Smooth muscle cell (in vitro differentiated cells): ENCODE measurements at regions not wholly inside any gene's neighbourhood (a gene's known extent, or its start where the extent isn't known, plus 50 kb on each side); places are given as distances from the start of the nearest gene placed in this dataset.
A peak's percentile ranks its signal among the peaks of the same experiment; 100 is the strongest.

Experiments used
- DNase-seq: peaks from one replicate; lab custom pipeline; 2025; ENCODE audit not compliant: unreplicated experiment; lab: John Stamatoyannopoulos, UW
- H2AFZ ChIP-seq: fragments of 200-600 bp; sonication (generic); 2 replicates; pipeline ENCODE4 v1.6.0; 2016; ENCODE audit warnings: antibody characterized with exemption, low read depth, mild to moderate bottlenecking
- H3F3A ChIP-seq: fragments of 200-600 bp; sonication (generic); 2 replicates; pipeline ENCODE4 v1.6.0; 2017; ENCODE audit warnings: antibody characterized with exemption, low read depth
- H3K27ac ChIP-seq: fragments of 200-600 bp; sonication (generic); 2 replicates; pipeline ENCODE4 v1.5.1; 2016; ENCODE audit warnings: low read depth, mild to moderate bottlenecking
- H3K27me3 ChIP-seq: fragments of 200-600 bp; sonication (generic); 2 replicates; pipeline ENCODE4 v1.6.1; 2016; ENCODE audit warnings: low read depth, mild to moderate bottlenecking
- H3K36me3 ChIP-seq: fragments of 200-600 bp; sonication (generic); 2 replicates; pipeline ENCODE4 v1.5.1; 2016; ENCODE audit warnings: low read depth
- H3K4me1 ChIP-seq: fragments of 200-600 bp; sonication (generic); 2 replicates; pipeline ENCODE4 v1.5.1; 2016; ENCODE audit warnings: low read depth
- H3K4me2 ChIP-seq: fragments of 200-600 bp; sonication (generic); 2 replicates; pipeline ENCODE4 v1.6.0; 2016; ENCODE audit warnings: mild to moderate bottlenecking
- H3K4me3 ChIP-seq: fragments of 200-600 bp; sonication (generic); 2 replicates; pipeline ENCODE4 v1.5.1; 2016; ENCODE audit warnings: mild to moderate bottlenecking
- H3K79me2 ChIP-seq: fragments of 200-600 bp; sonication (generic); 2 replicates; pipeline ENCODE4 v1.6.0; 2016; ENCODE audit warnings: low read depth, mild to moderate bottlenecking
- H3K9ac ChIP-seq: fragments of 200-600 bp; sonication (generic); 2 replicates; pipeline ENCODE4 v1.6.0; 2016; ENCODE audit warnings: low read depth
- H3K9me3 ChIP-seq: fragments of 200-600 bp; sonication (generic); replicated peaks from 2 replicates; pipeline ENCODE4 v1.5.1; 2016; ENCODE audit warnings: low read depth
- H4K20me1 ChIP-seq: fragments of 200-600 bp; sonication (generic); 2 replicates; pipeline ENCODE4 v1.6.0; 2016; ENCODE audit warnings: low read depth
- CTCF ChIP-seq: fragments of 200-600 bp; sonication (generic); IDR thresholded peaks from 2 replicates; pipeline ENCODE4 v1.5.1; 2017; ENCODE audit warnings: borderline replicate concordance, mild to moderate bottlenecking, antibody characterized with exemption; ENCODE audit not compliant: insufficient read depth, poor library complexity, severe bottlenecking
- WGBS: methylation state at CpG from one replicate; pipeline ENCODE4 v1.1.7; 2016; ENCODE audit warnings: low lambda C conversion rate; 5-methylcytosine and 5-hydroxymethylcytosine counted together

- Histone ChIP-seq H4K20me1 (no peaks in the 10 kb centered on the region), H2AFZ (no peak overlapping the region), H3K36me3 (no peaks in the 10 kb centered on the region), H3F3A (no peaks in the 10 kb centered on the region), H3K4me3 (no peak overlapping the region), H3K4me2 (no peak overlapping the region), H3K9ac (no peak overlapping the region), H3K27me3 (no peaks in the 10 kb centered on the region), H3K9me3 (no peaks in the 10 kb centered on the region), H3K4me1 (no peaks in the 10 kb centered on the region), H3K79me2 (no peaks in the 10 kb centered on the region), H3K27ac (no peak overlapping the region)
- peak; percentile 68 for TF ChIP-seq CTCF
- no peak for DNase-seq
- WGBS: 15% methylated on average over 2 of the region's 2 CpGs
Observed at GRCh38 chr2:137865954-137866540, 98.2 kb upstream of the HNMT start.

- H3F3A ChIP-seq: no peaks in the 10 kb centered on the region
- H3K9ac ChIP-seq: no peak overlapping the region
- H4K20me1 ChIP-seq: no peaks in the 10 kb centered on the region
- H2AFZ ChIP-seq: no peak overlapping the region
- no peak overlapping the region for H3K4me3 ChIP-seq
- H3K4me1 ChIP-seq: no peaks in the 10 kb centered on the region
- H3K79me2 ChIP-seq: no peaks in the 10 kb centered on the region
- H3K27me3 ChIP-seq: no peaks in the 10 kb centered on the region
- no peak overlapping the region for H3K4me2 ChIP-seq
- no peak for DNase-seq
- H3K9me3 ChIP-seq: no peaks in the 10 kb centered on the region
- H3K27ac ChIP-seq: no peak overlapping the region
- TF ChIP-seq CTCF: no peak
- WGBS: 44% methylated on average over 1 of the region's 1 CpG
- H3K36me3 ChIP-seq: no peaks in the 10 kb centered on the region
Observed at GRCh38 chr2:137870682-137871081, 93.6 kb upstream of the HNMT start.

GRCh38 chr2:137872577-137872976 is 91.7 kb upstream of the HNMT start:
- Histone ChIP-seq H3K79me2 (no peaks in the 10 kb centered on the region), H3K27ac (no peak overlapping the region), H4K20me1 (no peaks in the 10 kb centered on the region), H3K4me3 (no peak overlapping the region), H3K36me3 (no peaks in the 10 kb centered on the region), H3K4me1 (no peaks in the 10 kb centered on the region), H3K27me3 (no peaks in the 10 kb centered on the region), H3K9ac (no peak overlapping the region), H2AFZ (no peak overlapping the region), H3K9me3 (no peaks in the 10 kb centered on the region), H3F3A (no peaks in the 10 kb centered on the region), H3K4me2 (no peak overlapping the region)
- WGBS: 88% methylated on average over 4 of the region's 4 CpGs
- no peak for TF ChIP-seq CTCF
- no peak for DNase-seq

- 67% methylated on average over 5 of the region's 5 CpGs for WGBS
- no peak for DNase-seq
- no peaks in the 10 kb centered on the region for H4K20me1 ChIP-seq
- H3K27ac ChIP-seq: no peak overlapping the region
- H2AFZ ChIP-seq: no peak overlapping the region
- no peaks in the 10 kb centered on the region for H3K36me3 ChIP-seq
- H3F3A ChIP-seq: no peaks in the 10 kb centered on the region
- H3K9ac ChIP-seq: no peak overlapping the region
- no peak for TF ChIP-seq CTCF
- no peaks in the 10 kb centered on the region for H3K79me2 ChIP-seq
- H3K27me3 ChIP-seq: no peaks in the 10 kb centered on the region
- no peak overlapping the region for H3K4me2 ChIP-seq
- H3K4me1 ChIP-seq: no peaks in the 10 kb centered on the region
- no peak overlapping the region for H3K4me3 ChIP-seq
- H3K9me3 ChIP-seq: no peaks in the 10 kb centered on the region
Observed at GRCh38 chr2:137873536-137874244, 90.6 kb upstream of the HNMT start.
